ENCODE measurements at regions not wholly inside any gene's neighbourhood (a gene's known extent, or its start where the extent isn't known, plus 50 kb on each side); places are given as distances from the start of the nearest gene placed in this dataset.

DNA sequence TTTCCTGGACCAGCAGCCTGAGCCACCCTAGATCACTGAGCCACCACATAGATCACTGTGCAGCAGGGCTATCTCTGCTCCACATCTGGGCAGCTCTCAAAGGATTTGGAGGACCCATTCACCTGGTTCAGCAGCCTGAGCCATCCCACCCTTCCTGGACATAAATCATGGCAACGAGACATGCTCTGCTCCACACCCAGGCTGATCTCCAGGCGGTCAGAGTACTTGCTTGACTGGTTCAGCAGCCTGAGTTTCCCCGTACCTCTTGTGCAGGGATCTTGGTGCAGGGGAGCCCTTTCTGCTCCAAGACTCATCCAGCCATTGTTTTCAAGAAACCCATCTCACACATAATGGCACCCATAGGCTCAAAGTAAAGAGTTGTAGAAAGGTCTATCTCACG, 195.3 kb downstream of the LIG4 start:
- no peak for TF ChIP-seq CTCF (IDR thresholded peaks at IDR 0.05)
- no peak for TF ChIP-seq EP300 (IDR thresholded peaks at IDR 0.05)
